ENCODE measurements at regions not wholly inside any gene's neighbourhood (a gene's known extent, or its start where the extent isn't known, plus 50 kb on each side); places are given as distances from the start of the nearest gene placed in this dataset.
A peak's percentile ranks its signal among the peaks of the same experiment; 100 is the strongest.

DNA sequence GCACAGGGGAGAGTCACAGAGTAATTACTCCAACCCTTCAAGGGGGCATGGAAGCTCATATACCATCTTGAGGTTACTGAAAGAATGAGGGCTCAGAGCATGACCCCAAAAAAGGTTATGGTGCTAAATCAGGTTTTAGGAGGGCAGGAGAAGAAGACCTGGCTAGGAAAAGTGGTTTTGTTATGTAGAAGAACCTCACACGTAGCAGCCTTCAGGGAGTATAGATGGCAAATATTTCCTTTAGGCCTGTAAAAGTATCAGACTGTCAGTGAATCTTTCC is 102.0 kb upstream of the PDE5A start:
- no peak overlapping the region for H3K4me3 ChIP-seq (replicated peaks in 1 of 3; ENCODE audit: insufficient read depth in 1 of 3, low read depth in 1 of 3, low read length in 3 of 3)
- H3K27me3 ChIP-seq (ENCODE audit: control insufficient read depth in 2 of 2, insufficient read depth in 2 of 2, low read length in 2 of 2): no peaks in the 10 kb centered on the region
- FAIRE-seq (no peak), DNase-seq (ENCODE audit: low read depth, low spot score) (no peak)
- dilution Hi-C loops (cut with MboI; ENCODE audit: extremely low pct_ligation_motif_present, low sequenced_read_pairs): no loop called here
- no peak overlapping the region for H3K9ac ChIP-seq (replicated peaks; ENCODE audit: extremely low read depth, insufficient read depth, low read length)
- no peaks in the 10 kb centered on the region for H3K9me1 ChIP-seq (replicated peaks; ENCODE audit: control insufficient read depth, extremely low read depth, insufficient read depth, low read length)
- ChIA-PET POLR2A (no interaction called here), CTCF (interaction anchor here (1.7 kb wide), 1 partner anchor 14 kb away, joined by 4 read pairs; no protein-coding TSS in a partner anchor)
- H3K79me2 ChIP-seq (ENCODE audit: control insufficient read depth, insufficient read depth, low read length): no peaks in the 10 kb centered on the region
- peaks cover 21% of the 10 kb centered on the region for H3K4me1 ChIP-seq (ENCODE audit: control insufficient read depth, extremely low read depth, insufficient read depth, low read length)
- no peaks in the 10 kb centered on the region for H3K9me3 ChIP-seq (replicated peaks; ENCODE audit: control insufficient read depth, insufficient read depth, low read length)
- H3K36me3 ChIP-seq (ENCODE audit: control insufficient read depth in 2 of 2, extremely low read depth in 1 of 2, insufficient read depth in 2 of 2, low read length in 2 of 2): no peaks in the 10 kb centered on the region
- H2AFZ ChIP-seq (ENCODE audit: low read depth, low read length): no peak overlapping the region
- TF ChIP-seq EZH2 (IDR thresholded peaks at IDR 0.05; ENCODE audit: borderline replicate concordance, low read depth, low read length, severe bottlenecking) (no peak), GATA2 (IDR thresholded peaks at IDR 0.05; ENCODE audit: insufficient read depth, insufficient read length, low read depth, low read length) (no peak), POLR2AphosphoS5 (IDR thresholded peaks at IDR 0.05; ENCODE audit: insufficient read depth, low read depth, low read length) (no peak), JUN (IDR thresholded peaks at IDR 0.05; ENCODE audit: borderline replicate concordance, insufficient read depth, insufficient read length, low read depth) (no peak), POLR2A (IDR thresholded peaks at IDR 0.05; ENCODE audit: low read depth, low read length) (no peak), MYC (IDR thresholded peaks at IDR 0.05; ENCODE audit: low read depth, low read length) (no peak), FOS (IDR thresholded peaks at IDR 0.05; ENCODE audit: borderline replicate concordance, insufficient read depth, low read length) (no peak)
- TF ChIP-seq, protein P1, sequence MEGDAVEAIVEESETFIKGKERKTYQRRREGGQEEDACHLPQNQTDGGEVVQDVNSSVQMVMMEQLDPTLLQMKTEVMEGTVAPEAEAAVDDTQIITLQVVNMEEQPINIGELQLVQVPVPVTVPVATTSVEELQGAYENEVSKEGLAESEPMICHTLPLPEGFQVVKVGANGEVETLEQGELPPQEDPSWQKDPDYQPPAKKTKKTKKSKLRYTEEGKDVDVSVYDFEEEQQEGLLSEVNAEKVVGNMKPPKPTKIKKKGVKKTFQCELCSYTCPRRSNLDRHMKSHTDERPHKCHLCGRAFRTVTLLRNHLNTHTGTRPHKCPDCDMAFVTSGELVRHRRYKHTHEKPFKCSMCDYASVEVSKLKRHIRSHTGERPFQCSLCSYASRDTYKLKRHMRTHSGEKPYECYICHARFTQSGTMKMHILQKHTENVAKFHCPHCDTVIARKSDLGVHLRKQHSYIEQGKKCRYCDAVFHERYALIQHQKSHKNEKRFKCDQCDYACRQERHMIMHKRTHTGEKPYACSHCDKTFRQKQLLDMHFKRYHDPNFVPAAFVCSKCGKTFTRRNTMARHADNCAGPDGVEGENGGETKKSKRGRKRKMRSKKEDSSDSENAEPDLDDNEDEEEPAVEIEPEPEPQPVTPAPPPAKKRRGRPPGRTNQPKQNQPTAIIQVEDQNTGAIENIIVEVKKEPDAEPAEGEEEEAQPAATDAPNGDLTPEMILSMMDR (IDR thresholded peaks at IDR 0.05; ENCODE audit: extremely low read depth in 1 of 2, insufficient read depth in 1 of 2, low read depth in 1 of 2, low read length in 2 of 2): no peak
- TF ChIP-seq, protein P2, sequence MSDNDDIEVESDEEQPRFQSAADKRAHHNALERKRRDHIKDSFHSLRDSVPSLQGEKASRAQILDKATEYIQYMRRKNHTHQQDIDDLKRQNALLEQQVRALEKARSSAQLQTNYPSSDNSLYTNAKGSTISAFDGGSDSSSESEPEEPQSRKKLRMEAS (IDR thresholded peaks at IDR 0.05; ENCODE audit: insufficient read depth, insufficient read length): no peak
- H3K27ac ChIP-seq (ENCODE audit: insufficient read depth, low read depth, low read length): peak overlapping the region; percentile 19
- no TSS peak for BruUV-seq (replicated peaks)
- intact Hi-C loops (cut with micrococcal nuclease): no loop called here
- no peak overlapping the region for H3K4me2 ChIP-seq (ENCODE audit: insufficient read depth, low read length)
- no peaks in the 10 kb centered on the region for H4K20me1 ChIP-seq (replicated peaks; ENCODE audit: control insufficient read depth, extremely low read depth, insufficient read depth, low read length)
